ENCODE measurements at regions not wholly inside any gene's neighbourhood (a gene's known extent, or its start where the extent isn't known, plus 50 kb on each side); places are given as distances from the start of the nearest gene placed in this dataset.
"Not testable (repeated sequence)": the region's sequence is repeated elsewhere in the genome, so short reads cannot be mapped to it uniquely, and the experiment has no call there.

DNA sequence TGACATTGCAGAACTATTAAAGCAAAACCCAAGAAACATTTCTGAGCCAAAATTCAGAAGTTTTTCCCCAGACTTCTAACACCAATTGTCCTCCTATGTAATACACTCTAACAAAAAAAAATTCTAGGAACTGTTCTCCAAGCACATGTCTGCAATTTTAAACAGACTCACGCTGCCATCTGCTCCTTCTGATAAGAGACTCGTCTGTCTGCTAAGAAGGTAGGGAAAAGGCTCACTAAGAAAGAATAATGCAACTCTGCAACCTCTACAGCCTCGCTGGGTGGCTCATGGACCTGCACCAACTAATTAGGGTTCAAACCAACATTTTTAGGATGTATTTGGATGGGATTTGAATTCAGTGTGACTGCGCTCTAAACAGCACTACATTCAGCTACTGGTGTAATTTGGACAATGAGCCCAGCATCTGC lies 366.5 kb downstream of the DSC3 start:
- peaks cover 0 to 2% (median 0%) of the 10 kb centered on the region in 4 donors for H3K9me3 ChIP-seq
- no peaks in the 10 kb centered on the region for H3K27me3 ChIP-seq
- ATAC-seq: no peak
- 10% methylated on average over 4 of the region's 4 CpGs for WGBS (ENCODE audit: insufficient coverage, low coverage, low lambda C conversion rate, missing lambda C conversion rate)
- H3K36me3 ChIP-seq: no peaks in the 10 kb centered on the region
- no peak overlapping the region for H3K4me3 ChIP-seq
- DNase-seq: no peak
- intact Hi-C loops (cut with DNase I): no loop called here
- no peaks in the 10 kb centered on the region for H3K4me1 ChIP-seq
- TF ChIP-seq POLR2A (IDR thresholded peaks at IDR 0.05): no peak
- TF ChIP-seq, protein P1, sequence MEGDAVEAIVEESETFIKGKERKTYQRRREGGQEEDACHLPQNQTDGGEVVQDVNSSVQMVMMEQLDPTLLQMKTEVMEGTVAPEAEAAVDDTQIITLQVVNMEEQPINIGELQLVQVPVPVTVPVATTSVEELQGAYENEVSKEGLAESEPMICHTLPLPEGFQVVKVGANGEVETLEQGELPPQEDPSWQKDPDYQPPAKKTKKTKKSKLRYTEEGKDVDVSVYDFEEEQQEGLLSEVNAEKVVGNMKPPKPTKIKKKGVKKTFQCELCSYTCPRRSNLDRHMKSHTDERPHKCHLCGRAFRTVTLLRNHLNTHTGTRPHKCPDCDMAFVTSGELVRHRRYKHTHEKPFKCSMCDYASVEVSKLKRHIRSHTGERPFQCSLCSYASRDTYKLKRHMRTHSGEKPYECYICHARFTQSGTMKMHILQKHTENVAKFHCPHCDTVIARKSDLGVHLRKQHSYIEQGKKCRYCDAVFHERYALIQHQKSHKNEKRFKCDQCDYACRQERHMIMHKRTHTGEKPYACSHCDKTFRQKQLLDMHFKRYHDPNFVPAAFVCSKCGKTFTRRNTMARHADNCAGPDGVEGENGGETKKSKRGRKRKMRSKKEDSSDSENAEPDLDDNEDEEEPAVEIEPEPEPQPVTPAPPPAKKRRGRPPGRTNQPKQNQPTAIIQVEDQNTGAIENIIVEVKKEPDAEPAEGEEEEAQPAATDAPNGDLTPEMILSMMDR (IDR thresholded peaks at IDR 0.05): no peak
- no peak overlapping the region for H3K27ac ChIP-seq

DNA sequence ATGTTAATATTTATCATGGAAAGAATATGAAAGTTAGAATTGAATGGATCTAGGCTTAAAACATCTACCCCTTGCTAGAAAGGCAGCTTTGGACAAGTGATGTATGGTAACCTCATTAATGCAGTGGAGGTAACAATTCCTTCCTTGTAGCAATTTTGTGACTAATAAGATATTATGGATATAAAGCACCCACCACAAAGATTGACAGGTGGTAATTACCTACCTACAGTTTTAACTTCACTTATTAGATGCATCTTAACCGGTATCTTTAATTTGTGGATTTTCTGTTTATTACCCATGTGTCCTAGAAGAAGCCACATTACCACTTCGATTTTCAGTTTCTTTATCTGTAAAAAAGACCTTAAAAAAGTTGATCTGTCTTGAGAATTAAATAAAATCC lies 367.0 kb downstream of the DSC3 start:
- WGBS (ENCODE audit: insufficient coverage, low coverage, low lambda C conversion rate, missing lambda C conversion rate): 49% methylated on average over 2 of the region's 2 CpGs
- H3K36me3 ChIP-seq: no peaks in the 10 kb centered on the region
- no peaks in the 10 kb centered on the region for H3K9me3 ChIP-seq
- no peak overlapping the region for H3K27ac ChIP-seq
- no peaks in the 10 kb centered on the region for H3K4me1 ChIP-seq
- intact Hi-C loops (cut with DNase I): no loop called here
- H3K27me3 ChIP-seq: no peaks in the 10 kb centered on the region
- no peak for ATAC-seq
- no peak overlapping the region for H3K4me3 ChIP-seq
- DNase-seq: no peak
- TF ChIP-seq POLR2A (IDR thresholded peaks at IDR 0.05): no peak
- TF ChIP-seq, protein P1 (IDR thresholded peaks at IDR 0.05): no peak

DNA sequence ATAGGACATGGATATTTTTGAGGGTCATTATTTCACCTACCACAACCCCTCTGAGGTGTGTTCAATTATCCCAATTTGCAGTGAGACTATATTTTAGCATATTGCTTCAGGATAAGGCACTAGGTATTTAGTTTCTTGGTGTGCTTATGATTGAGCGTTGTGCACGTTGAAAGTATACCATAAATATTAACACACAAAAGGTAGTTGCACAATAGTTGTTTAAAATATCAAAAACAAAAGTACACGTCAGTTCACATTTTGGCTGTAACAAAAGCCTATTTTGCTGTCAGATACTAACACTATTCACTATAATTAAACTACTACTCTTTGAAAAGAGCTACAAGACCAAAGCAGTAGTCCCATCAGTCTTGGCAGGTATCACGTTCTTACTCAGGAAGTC lies 367.5 kb downstream of the DSC3 start:
- intact Hi-C loops (cut with DNase I): no loop called here
- Histone ChIP-seq H3K27ac (no peak overlapping the region), H3K4me1 (no peaks in the 10 kb centered on the region), H3K27me3 (no peaks in the 10 kb centered on the region), H3K4me3 (no peak overlapping the region), H3K9me3 (no peaks in the 10 kb centered on the region), H3K36me3 (no peaks in the 10 kb centered on the region)
- 60% methylated on average over 4 of the region's 4 CpGs for WGBS (ENCODE audit: insufficient coverage, low coverage, low lambda C conversion rate, missing lambda C conversion rate)
- no peak for TF ChIP-seq POLR2A (IDR thresholded peaks at IDR 0.05)
- TF ChIP-seq, protein P1 (IDR thresholded peaks at IDR 0.05): no peak
- DNase-seq (no peak), ATAC-seq (no peak)

DNA sequence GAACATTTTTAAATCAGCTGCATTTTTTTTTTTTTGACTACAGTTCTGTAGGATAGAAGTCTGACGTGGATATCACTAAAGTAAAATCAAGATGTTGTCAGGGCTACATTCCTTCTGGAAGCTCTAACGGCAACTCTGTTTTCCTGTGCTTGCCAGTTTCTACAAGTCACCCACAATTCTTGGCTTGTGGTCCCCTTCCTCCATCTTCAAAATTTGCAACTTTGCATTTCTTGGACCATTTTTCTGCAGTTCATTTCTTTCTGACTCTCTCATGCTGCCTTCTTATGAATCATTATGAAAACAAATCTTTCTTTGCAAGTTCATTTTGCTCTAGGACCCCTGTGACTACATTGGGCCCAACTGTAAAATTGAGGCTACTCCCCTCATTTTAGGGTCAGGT lies 367.9 kb downstream of the DSC3 start:
- WGBS (ENCODE audit: insufficient coverage, low coverage, low lambda C conversion rate, missing lambda C conversion rate): 54% methylated on average over 2 of the region's 2 CpGs
- intact Hi-C loops (cut with DNase I): no loop called here

DNA sequence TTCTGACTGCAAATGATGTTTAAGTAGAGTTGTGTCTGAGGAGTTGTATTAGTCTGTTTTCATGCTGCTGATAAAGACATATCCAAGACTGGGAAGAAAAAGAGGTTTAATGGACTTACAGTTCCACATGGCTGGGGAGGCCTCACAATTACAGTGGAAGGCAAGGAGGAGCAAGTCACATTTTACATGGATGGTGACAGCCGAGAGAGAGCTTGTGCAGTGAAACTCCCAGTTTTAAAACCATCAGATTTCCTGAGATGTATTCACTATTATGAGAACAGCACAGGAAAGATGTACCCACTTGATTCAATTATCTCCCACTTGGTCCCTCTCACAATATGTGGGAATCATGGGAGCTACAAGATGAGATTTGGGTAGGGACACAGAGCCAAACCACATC lies 370.1 kb downstream of the DSC3 start:
- H3K4me1 ChIP-seq; DNase-seq; ATAC-seq; intact Hi-C loops (cut with DNase I); H3K9me3 ChIP-seq; H3K27ac ChIP-seq; H3K4me3 ChIP-seq; H3K27me3 ChIP-seq; H3K36me3 ChIP-seq: not testable (repeated sequence)
- 55% methylated on average over 1 of the region's 1 CpG for WGBS (ENCODE audit: insufficient coverage, low coverage, low lambda C conversion rate, missing lambda C conversion rate)

More for the DNA sequence above, 367.9 kb downstream of the DSC3 start:
- no peaks in the 10 kb centered on the region for H3K36me3 ChIP-seq
- H3K27ac ChIP-seq: no peak overlapping the region
- DNase-seq (no peak), ATAC-seq (no peak)
- H3K4me3 ChIP-seq: no peak overlapping the region
- no peaks in the 10 kb centered on the region for H3K4me1 ChIP-seq
- no peaks in the 10 kb centered on the region for H3K27me3 ChIP-seq
- H3K9me3 ChIP-seq: no peaks in the 10 kb centered on the region
- TF ChIP-seq POLR2A (IDR thresholded peaks at IDR 0.05): no peak
- TF ChIP-seq, protein P1 (IDR thresholded peaks at IDR 0.05): no peak
